ENCODE measurements at regions not wholly inside any gene's neighbourhood (a gene's known extent, or its start where the extent isn't known, plus 50 kb on each side); places are given as distances from the start of the nearest gene placed in this dataset.
"Not testable (repeated sequence)": the region's sequence is repeated elsewhere in the genome, so short reads cannot be mapped to it uniquely, and the experiment has no call there.

- no peak for DNase-seq (ENCODE audit: low spot score)
These were observed 388.4 kb downstream of the NDFIP2 start for GRCh38 chr13:79869326-79869725.

GRCh38 chr13:79867254-79867653, 386.3 kb downstream of the NDFIP2 start:
- no peak for DNase-seq (ENCODE audit: low spot score)

GRCh38 chr13:79866436-79866835, 385.5 kb downstream of the NDFIP2 start:
- no peak for DNase-seq (ENCODE audit: low spot score)

- DNase-seq (ENCODE audit: low spot score) = no peak
These were observed 381.6 kb downstream of the NDFIP2 start for GRCh38 chr13:79862515-79862914.

GRCh38 chr13:79861731-79862130, 380.8 kb downstream of the NDFIP2 start:
- no peak for DNase-seq (ENCODE audit: low spot score)

GRCh38 chr13:79860791-79861190, 379.8 kb downstream of the NDFIP2 start:
- DNase-seq (ENCODE audit: low spot score) = no peak

GRCh38 chr13:79859756-79860155, 378.8 kb downstream of the NDFIP2 start:
- no peak for DNase-seq (ENCODE audit: low spot score)

- no peak for DNase-seq (ENCODE audit: low spot score)
These were observed 372.3 kb downstream of the NDFIP2 start for GRCh38 chr13:79853251-79853650.

- DNase-seq (ENCODE audit: low spot score) = no peak
These were observed 370.4 kb downstream of the NDFIP2 start for GRCh38 chr13:79851318-79851717.

GRCh38 chr13:79847882-79848592, 367.1 kb downstream of the NDFIP2 start:
- no peak for DNase-seq (ENCODE audit: low spot score)

- DNase-seq (ENCODE audit: low spot score) = no peak
These were observed 365.4 kb downstream of the NDFIP2 start for GRCh38 chr13:79846386-79846785.

- no peak for DNase-seq (ENCODE audit: low spot score)
These were observed 356.9 kb downstream of the NDFIP2 start for GRCh38 chr13:79837741-79838450.

- DNase-seq (ENCODE audit: low spot score) = not testable (repeated sequence)
These were observed 355.2 kb downstream of the NDFIP2 start for GRCh38 chr13:79836121-79836520.

- DNase-seq (ENCODE audit: low spot score) = no peak
These were observed 353.9 kb downstream of the NDFIP2 start for GRCh38 chr13:79834876-79835275.

- no peak for DNase-seq (ENCODE audit: low spot score)
These were observed 353.0 kb downstream of the NDFIP2 start for GRCh38 chr13:79833991-79834390.

GRCh38 chr13:79831556-79831955, 350.6 kb downstream of the NDFIP2 start:
- no peak for DNase-seq (ENCODE audit: low spot score)

- no peak for DNase-seq (ENCODE audit: low spot score)
These were observed 350.0 kb downstream of the NDFIP2 start for GRCh38 chr13:79830945-79831344.

- no peak for DNase-seq (ENCODE audit: low spot score)
These were observed 349.5 kb downstream of the NDFIP2 start for GRCh38 chr13:79830426-79830825.

- DNase-seq (ENCODE audit: low spot score) = no peak
These were observed 348.9 kb downstream of the NDFIP2 start for GRCh38 chr13:79829880-79830279.

GRCh38 chr13:79825959-79826358, 345.0 kb downstream of the NDFIP2 start:
- DNase-seq (ENCODE audit: low spot score) = no peak

- no peak for DNase-seq (ENCODE audit: low spot score)
These were observed 334.1 kb downstream of the NDFIP2 start for GRCh38 chr13:79815041-79815440.

- no peak for DNase-seq (ENCODE audit: low spot score)
These were observed 331.3 kb downstream of the NDFIP2 start for GRCh38 chr13:79812070-79812850.

- no peak for DNase-seq (ENCODE audit: low spot score)
These were observed 330.2 kb downstream of the NDFIP2 start for GRCh38 chr13:79811170-79811569.

All from CD4-positive, alpha-beta T cell treated with Interleukin-15 for 4 hours (primary cell).